Neural cell (in vitro differentiated cells): ENCODE measurements at regions not wholly inside any gene's neighbourhood (a gene's known extent, or its start where the extent isn't known, plus 50 kb on each side); places are given as distances from the start of the nearest gene placed in this dataset.

Experiments
- CTCF ChIP-seq: fragments of 450-650 bp; IDR thresholded peaks from 2 replicates; pipeline ENCODE4 v1.5.1; 2014; ENCODE audit warnings: antibody characterized with exemption, mild to moderate bottlenecking, moderate library complexity; ENCODE audit not compliant: poor library complexity, severe bottlenecking
- EZH2 ChIP-seq: fragments of 200-600, 300-800 bp; shearing (Covaris generic), sonication (generic); IDR thresholded peaks from 2 replicates; pipeline ENCODE4 v1.6.1; 2014; ENCODE audit warnings: antibody characterized with exemption, low read length, borderline replicate concordance, mild to moderate bottlenecking; ENCODE audit not compliant: insufficient read depth, poor library complexity, severe bottlenecking
- MXI1 ChIP-seq: fragments of 450-650 bp; conservative IDR thresholded peaks from 2 replicates; pipeline ENCODE4 v1.6.1; 2014; ENCODE audit warnings: antibody characterized with exemption, mild to moderate bottlenecking; ENCODE audit not compliant: poor library complexity, severe bottlenecking
- POLR2AphosphoS5 ChIP-seq: IDR thresholded peaks from 2 replicates; pipeline ENCODE4 v1.6.1; 2012
- TAF1 ChIP-seq: IDR thresholded peaks from 2 replicates; pipeline ENCODE4 v1.6.1; 2012; ENCODE audit warnings: low read depth

- TF ChIP-seq CTCF (no peak), EZH2 (no peak), POLR2AphosphoS5 (no peak), MXI1 (no peak), TAF1 (no peak)
Observed at GRCh38 chr21:14598065-14598464, 52.0 kb upstream of the SAMSN1 start.
